Hepatocyte (in vitro differentiated cells): ENCODE measurements at regions not wholly inside any gene's neighbourhood (a gene's known extent, or its start where the extent isn't known, plus 50 kb on each side); places are given as distances from the start of the nearest gene placed in this dataset.
"Not testable (repeated sequence)": the region's sequence is repeated elsewhere in the genome, so short reads cannot be mapped to it uniquely, and the experiment has no call there.

ENCODE experiments used
- DNase-seq: peaks from one replicate; pipeline ENCODE4 v3.0.0-alpha.2; 2016; ENCODE audit warnings: low spot score
- H2AFZ ChIP-seq: fragments of 200-600 bp; sonication (generic); 2 replicates; pipeline ENCODE4 v1.6.0; 2016; ENCODE audit warnings: antibody characterized with exemption, mild to moderate bottlenecking
- H3K27ac ChIP-seq: fragments of 200-600 bp; sonication (generic); 2 replicates; pipeline ENCODE4 v1.5.1; 2016; ENCODE audit warnings: mild to moderate bottlenecking
- H3K27me3 ChIP-seq: fragments of 200-600 bp; sonication (generic); 2 replicates; pipeline ENCODE4 v1.6.1; 2016
- H3K36me3 ChIP-seq: fragments of 200-600 bp; sonication (generic); replicated peaks from 2 replicates; pipeline ENCODE4 v1.5.1; 2016; ENCODE audit warnings: low read depth; ENCODE audit not compliant: insufficient read depth
- H3K4me1 ChIP-seq: fragments of 200-600 bp; sonication (generic); 2 replicates; pipeline ENCODE4 v1.5.1; 2016; ENCODE audit warnings: mild to moderate bottlenecking, moderate library complexity; ENCODE audit not compliant: insufficient read depth
- H3K4me2 ChIP-seq: fragments of 200-600 bp; sonication (generic); 2 replicates; pipeline ENCODE4 v1.6.0; 2016
- H3K4me3 ChIP-seq: fragments of 200-600 bp; sonication (generic); 2 replicates; pipeline ENCODE4 v1.5.1; 2016; ENCODE audit warnings: mild to moderate bottlenecking
- H3K79me2 ChIP-seq: fragments of 200-600 bp; sonication (generic); 2 replicates; pipeline ENCODE4 v1.6.0; 2017; ENCODE audit warnings: mild to moderate bottlenecking
- H3K9me2 ChIP-seq: fragments of 200-600 bp; sonication (generic); replicated peaks from 2 replicates; pipeline ENCODE4 v1.6.0; 2017; ENCODE audit warnings: mild to moderate bottlenecking; ENCODE audit not compliant: insufficient read depth
- H3K9me3 ChIP-seq: fragments of 200-600 bp; sonication (generic); 2 replicates; pipeline ENCODE4 v1.5.1; 2016; ENCODE audit warnings: low read depth, mild to moderate bottlenecking
- H4K20me1 ChIP-seq: fragments of 200-600 bp; sonication (generic); 2 replicates; pipeline ENCODE4 v1.6.0; 2016; ENCODE audit warnings: mild to moderate bottlenecking; ENCODE audit not compliant: insufficient read depth, poor library complexity, severe bottlenecking
- EZH2 ChIP-seq: fragments of 200-600 bp; sonication (generic); IDR thresholded peaks from 2 replicates; pipeline ENCODE4 v1.6.1; 2016; ENCODE audit warnings: antibody characterized with exemption, mild to moderate bottlenecking, borderline replicate concordance
- EZH2phosphoT487 ChIP-seq: fragments of 200-600 bp; sonication (generic); IDR thresholded peaks from one replicate; pipeline ENCODE4 v1.6.1; 2018; ENCODE audit warnings: antibody characterized with exemption, mild to moderate bottlenecking, low read depth, moderate library complexity; ENCODE audit not compliant: unreplicated experiment, severe bottlenecking
- WGBS: methylation state at CpG from one replicate; pipeline ENCODE4 v1.1.6; 2016; ENCODE audit warnings: low lambda C conversion rate; ENCODE audit errors: missing lambda C conversion rate; 5-methylcytosine and 5-hydroxymethylcytosine counted together
- TF ChIP-seq, protein P1 (sequence below): fragments of 200-600 bp; sonication (generic); IDR thresholded peaks from 2 replicates; pipeline ENCODE4 v1.5.1; 2016; ENCODE audit warnings: antibody characterized with exemption, mild to moderate bottlenecking; ENCODE audit not compliant: poor library complexity

DNA sequence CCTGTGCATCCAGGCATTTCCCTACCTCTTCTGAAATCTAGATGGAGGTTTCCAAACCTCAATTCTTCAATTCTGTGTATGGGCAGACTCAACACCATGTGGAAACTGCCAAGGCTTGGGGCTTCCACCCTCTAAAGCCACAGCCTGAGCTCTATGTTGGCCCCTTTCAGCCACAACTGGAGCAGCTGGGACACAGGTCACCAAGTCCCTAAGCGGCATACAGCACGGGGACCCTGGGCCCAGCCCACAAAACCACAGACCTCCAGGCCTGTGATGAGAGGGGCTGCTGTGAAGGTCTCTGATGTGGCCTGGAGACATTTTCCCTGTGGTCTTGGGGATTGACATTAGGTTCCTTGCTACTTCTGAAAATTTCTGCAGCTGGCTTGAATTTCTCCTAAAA lies 255.4 kb downstream of the TDRD15 start:
- TF ChIP-seq, protein P1, sequence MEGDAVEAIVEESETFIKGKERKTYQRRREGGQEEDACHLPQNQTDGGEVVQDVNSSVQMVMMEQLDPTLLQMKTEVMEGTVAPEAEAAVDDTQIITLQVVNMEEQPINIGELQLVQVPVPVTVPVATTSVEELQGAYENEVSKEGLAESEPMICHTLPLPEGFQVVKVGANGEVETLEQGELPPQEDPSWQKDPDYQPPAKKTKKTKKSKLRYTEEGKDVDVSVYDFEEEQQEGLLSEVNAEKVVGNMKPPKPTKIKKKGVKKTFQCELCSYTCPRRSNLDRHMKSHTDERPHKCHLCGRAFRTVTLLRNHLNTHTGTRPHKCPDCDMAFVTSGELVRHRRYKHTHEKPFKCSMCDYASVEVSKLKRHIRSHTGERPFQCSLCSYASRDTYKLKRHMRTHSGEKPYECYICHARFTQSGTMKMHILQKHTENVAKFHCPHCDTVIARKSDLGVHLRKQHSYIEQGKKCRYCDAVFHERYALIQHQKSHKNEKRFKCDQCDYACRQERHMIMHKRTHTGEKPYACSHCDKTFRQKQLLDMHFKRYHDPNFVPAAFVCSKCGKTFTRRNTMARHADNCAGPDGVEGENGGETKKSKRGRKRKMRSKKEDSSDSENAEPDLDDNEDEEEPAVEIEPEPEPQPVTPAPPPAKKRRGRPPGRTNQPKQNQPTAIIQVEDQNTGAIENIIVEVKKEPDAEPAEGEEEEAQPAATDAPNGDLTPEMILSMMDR = no peak
- TF ChIP-seq EZH2 (no peak), EZH2phosphoT487 (no peak)
- no peak overlapping the region for H3K4me3 ChIP-seq
- WGBS = 92% methylated on average over 2 of the region's 2 CpGs
- H2AFZ ChIP-seq = no peak overlapping the region
- no peak overlapping the region for H3K27ac ChIP-seq
- H3K4me1 ChIP-seq = no peaks in the 10 kb centered on the region
- H3K9me3 ChIP-seq = no peaks in the 10 kb centered on the region
- peaks cover 3% of the 10 kb centered on the region for H3K27me3 ChIP-seq
- no peaks in the 10 kb centered on the region for H3K79me2 ChIP-seq
- no peak for DNase-seq
- no peaks in the 10 kb centered on the region for H3K9me2 ChIP-seq
- H3K4me2 ChIP-seq = no peak overlapping the region
- H3K36me3 ChIP-seq = no peaks in the 10 kb centered on the region
- no peaks in the 10 kb centered on the region for H4K20me1 ChIP-seq

DNA sequence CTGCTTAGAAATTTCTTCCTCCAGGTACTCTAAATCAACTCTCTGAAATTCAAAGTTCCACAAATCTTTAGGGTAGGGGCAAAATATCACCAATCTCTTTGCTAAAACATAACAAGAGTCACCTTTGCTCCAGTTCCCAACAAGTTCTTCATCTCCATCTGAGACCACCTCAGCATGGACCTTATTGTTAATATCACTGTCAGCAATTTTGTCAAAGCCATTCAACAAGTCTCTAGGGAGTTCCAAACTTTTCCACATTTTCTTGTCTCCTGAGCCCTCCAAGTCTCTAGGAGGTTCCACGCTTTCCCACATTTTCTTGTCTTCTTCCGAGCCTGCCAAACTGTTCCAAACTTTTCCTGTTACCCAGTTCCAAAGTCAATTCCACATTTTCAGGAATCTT lies 255.9 kb downstream of the TDRD15 start:
- not testable (repeated sequence) for H2AFZ ChIP-seq, H3K4me2 ChIP-seq
- WGBS = 93% methylated on average over 2 of the region's 2 CpGs

DNA sequence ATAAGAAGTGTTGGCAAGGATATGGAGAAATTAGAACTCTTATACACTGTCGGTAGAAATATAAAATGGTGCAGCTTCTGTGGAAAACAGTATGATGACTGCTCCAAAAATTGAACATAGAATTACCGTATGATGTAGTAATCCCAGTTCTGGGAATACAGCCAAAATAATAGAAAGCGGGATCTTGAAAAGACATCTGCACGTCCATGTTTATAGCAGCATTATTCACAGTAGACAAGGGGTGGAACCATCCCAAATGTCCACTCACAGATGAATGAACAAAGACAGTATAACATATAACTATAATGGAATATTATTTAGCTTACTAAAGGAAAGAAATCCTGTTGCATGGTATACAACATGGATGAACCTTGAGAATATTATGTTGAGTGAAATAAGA lies 257.7 kb downstream of the TDRD15 start:
- no peak for DNase-seq

More for the DNA sequence above, 255.9 kb downstream of the TDRD15 start:
- H3K27ac ChIP-seq, H3K4me1 ChIP-seq, H4K20me1 ChIP-seq, DNase-seq, H3K36me3 ChIP-seq, H3K79me2 ChIP-seq, H3K9me2 ChIP-seq, H3K27me3 ChIP-seq, H3K9me3 ChIP-seq, H3K4me3 ChIP-seq: not testable (repeated sequence)

DNA sequence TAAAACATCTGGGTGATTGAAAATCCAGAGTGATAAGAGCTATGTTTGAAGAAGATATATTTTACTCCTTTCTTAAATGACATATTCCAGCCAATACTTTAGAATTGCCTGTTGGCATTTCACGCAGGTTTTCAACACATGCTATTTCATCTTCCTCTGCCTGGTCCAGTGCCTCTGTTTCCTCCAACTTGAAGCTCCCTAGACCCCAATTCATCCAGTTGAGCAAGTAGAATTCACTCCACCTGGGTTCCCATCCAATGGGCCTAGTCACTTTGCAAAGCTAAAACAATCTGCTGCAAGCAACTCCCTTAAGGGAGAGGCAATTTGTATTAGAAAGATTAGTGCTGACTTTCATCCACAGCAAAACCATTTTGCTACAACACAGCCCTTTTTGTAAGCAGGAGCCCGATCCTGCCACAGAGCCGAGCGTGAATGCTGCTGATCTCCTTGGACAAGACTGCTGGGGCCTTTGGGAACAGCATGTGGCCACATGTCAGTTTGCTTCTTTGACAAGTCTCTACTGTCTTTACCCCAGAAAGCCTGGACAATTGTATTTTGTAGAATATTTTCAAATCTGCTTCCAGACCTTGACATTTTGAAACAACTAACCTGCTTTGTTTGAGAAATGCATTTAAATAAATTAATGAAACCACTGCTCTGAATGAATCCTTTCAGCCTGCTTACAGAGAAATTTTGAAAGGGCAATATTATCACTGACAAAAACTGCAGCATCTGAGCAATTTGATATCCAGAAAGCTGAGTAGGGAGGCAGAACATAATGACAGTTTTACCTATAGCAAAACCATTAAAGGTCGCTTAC lies 259.1 kb downstream of the TDRD15 start:
- H4K20me1 ChIP-seq = no peaks in the 10 kb centered on the region
- H3K9me2 ChIP-seq = no peaks in the 10 kb centered on the region
- no peak overlapping the region for H3K27ac ChIP-seq
- H3K4me1 ChIP-seq = no peaks in the 10 kb centered on the region
- H3K4me3 ChIP-seq = no peak overlapping the region
- no peaks in the 10 kb centered on the region for H3K36me3 ChIP-seq
- no peaks in the 10 kb centered on the region for H3K27me3 ChIP-seq
- TF ChIP-seq, protein P1 = no peak
- TF ChIP-seq EZH2 = no peak
- no peak for TF ChIP-seq EZH2phosphoT487
- H2AFZ ChIP-seq = no peak overlapping the region
- no peak for DNase-seq
- WGBS = 93% methylated on average over 5 of the region's 5 CpGs
- no peaks in the 10 kb centered on the region for H3K79me2 ChIP-seq
- no peak overlapping the region for H3K4me2 ChIP-seq
- H3K9me3 ChIP-seq = no peaks in the 10 kb centered on the region

More for the DNA sequence above, 257.7 kb downstream of the TDRD15 start:
- TF ChIP-seq, protein P1 = no peak
- TF ChIP-seq EZH2phosphoT487 = no peak
- TF ChIP-seq EZH2 = no peak
- no peaks in the 10 kb centered on the region for H3K4me1 ChIP-seq
- H3K36me3 ChIP-seq = no peaks in the 10 kb centered on the region
- no peak overlapping the region for H3K4me2 ChIP-seq
- no peaks in the 10 kb centered on the region for H3K9me2 ChIP-seq
- peaks cover 3% of the 10 kb centered on the region for H3K27me3 ChIP-seq
- no peak overlapping the region for H2AFZ ChIP-seq
- WGBS = 61% methylated on average over 4 of the region's 4 CpGs
- no peaks in the 10 kb centered on the region for H4K20me1 ChIP-seq
- H3K27ac ChIP-seq = no peak overlapping the region
- no peaks in the 10 kb centered on the region for H3K9me3 ChIP-seq
- no peaks in the 10 kb centered on the region for H3K79me2 ChIP-seq
- H3K4me3 ChIP-seq = no peak overlapping the region
